ENCODE measurements at regions not wholly inside any gene's neighbourhood (a gene's known extent, or its start where the extent isn't known, plus 50 kb on each side); places are given as distances from the start of the nearest gene placed in this dataset.

- TF ChIP-seq CTCF (IDR thresholded peaks at IDR 0.05), result no peak
- no peak for TF ChIP-seq POLR2AphosphoS5 (IDR thresholded peaks at IDR 0.05; ENCODE audit: low read depth, low read length)
- no peak for TF ChIP-seq RXRA (IDR thresholded peaks at IDR 0.05; ENCODE audit: borderline replicate concordance, low read depth)
- no peak for TF ChIP-seq MAX (IDR thresholded peaks at IDR 0.05; ENCODE audit: low read depth)
- TF ChIP-seq EP300 (IDR thresholded peaks at IDR 0.05; ENCODE audit: borderline replicate concordance in 1 of 2, low read depth in 1 of 2, low read length in 1 of 2), result no peak
- TF ChIP-seq EZH2phosphoT487 (IDR thresholded peaks at IDR 0.05; ENCODE audit: borderline replicate concordance, low read depth), result no peak
- no peak for TF ChIP-seq MXI1 (IDR thresholded peaks at IDR 0.05; ENCODE audit: low read depth, low read length)
- no peak for TF ChIP-seq YY1 (IDR thresholded peaks at IDR 0.05; ENCODE audit: low read depth)
- no peak for TF ChIP-seq ZBTB33 (IDR thresholded peaks at IDR 0.05; ENCODE audit: borderline replicate concordance, low read depth)
- TF ChIP-seq RFX5 (IDR thresholded peaks at IDR 0.05; ENCODE audit: low read length), result no peak
- TF ChIP-seq CHD2 (IDR thresholded peaks at IDR 0.05; ENCODE audit: low read length, partially characterized antibody), result no peak
- no peak for TF ChIP-seq REST (IDR thresholded peaks at IDR 0.05; ENCODE audit: low read depth, low read length)
- no peak for TF ChIP-seq TCF12 (IDR thresholded peaks at IDR 0.05)
Observed at GRCh38 chr4:19039816-19040215, 1018.3 kb upstream of the LCORL start.

Data from SK-N-SH (cell line).